C4-2B (cell line): ENCODE measurements at regions not wholly inside any gene's neighbourhood (a gene's known extent, or its start where the extent isn't known, plus 50 kb on each side); places are given as distances from the start of the nearest gene placed in this dataset.

ENCODE experiments used
- CTCF ChIP-seq: fragments of 450-650 bp; conservative IDR thresholded peaks from 2 replicates; pipeline ENCODE4 v1.5.1; 2017; ENCODE audit warnings: mild to moderate bottlenecking
- ZFX ChIP-seq: fragments of 450-650 bp; IDR thresholded peaks from 2 replicates; pipeline ENCODE4 v1.6.1; 2017

DNA sequence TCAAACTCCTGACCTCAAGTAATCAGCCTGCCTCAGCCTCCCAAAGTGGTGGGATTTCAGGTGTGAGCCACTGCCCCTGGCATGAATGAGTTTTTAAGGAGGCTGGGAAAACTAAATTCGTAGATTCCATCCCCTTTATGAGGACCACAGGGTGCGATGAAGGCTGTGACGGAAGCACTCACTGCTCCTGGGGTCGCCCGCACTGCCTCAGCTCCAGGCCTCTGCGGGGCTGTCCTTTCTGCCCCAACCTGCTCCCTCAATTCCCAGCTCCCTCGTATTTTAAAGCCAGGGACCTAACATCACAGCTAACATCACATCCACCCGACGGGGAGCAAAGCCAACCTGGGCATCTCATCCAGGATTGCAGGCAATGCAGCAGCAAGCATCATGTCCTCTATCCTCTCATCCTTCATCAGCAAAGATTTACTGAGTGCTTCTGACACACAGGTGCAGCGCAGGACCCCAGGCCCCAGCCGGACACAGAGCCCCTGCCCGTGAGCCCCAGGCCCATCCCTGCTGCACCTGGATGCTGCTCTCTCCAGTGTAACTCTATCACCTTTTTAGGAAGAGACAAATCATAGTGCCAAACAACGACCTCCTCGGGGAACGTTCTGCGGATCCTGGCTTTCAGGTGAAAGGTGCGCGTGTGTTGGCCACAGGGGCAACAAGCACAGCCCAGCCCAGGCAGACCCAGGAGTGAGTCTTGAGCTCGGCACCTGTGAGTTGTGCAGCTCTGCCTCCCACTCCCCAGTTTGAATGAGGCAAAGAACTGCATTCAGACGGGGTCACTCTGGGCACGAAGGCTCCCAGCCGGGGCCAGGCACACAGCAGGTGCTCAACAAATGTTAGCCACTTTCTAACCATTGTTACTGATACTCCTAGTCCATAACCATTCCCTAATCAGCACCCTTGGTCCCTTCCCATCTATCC, 134.3 kb downstream of the CRYBB2 start:
- TF ChIP-seq CTCF: no peak
- no peak for TF ChIP-seq ZFX
